GM21737 (cell line): ENCODE measurements at regions not wholly inside any gene's neighbourhood (a gene's known extent, or its start where the extent isn't known, plus 50 kb on each side); places are given as distances from the start of the nearest gene placed in this dataset.

ENCODE experiments used
- ATAC-seq: cut with Tn5 transposase; IDR thresholded peaks from one replicate; pipeline ENCODE4 v1.9.1; 2021; ENCODE audit warnings: mild to moderate bottlenecking, moderate library complexity; ENCODE audit not compliant: unreplicated experiment

GRCh38 chr1:39134768-39135333 lies 69.6 kb upstream of the MACF1 start:
- no peak for ATAC-seq

GRCh38 chr1:39136638-39137037 lies 67.9 kb upstream of the MACF1 start:
- ATAC-seq, result no peak

- no peak for ATAC-seq
These were observed 64.7 kb upstream of the MACF1 start for GRCh38 chr1:39139723-39140360.

- no peak for ATAC-seq
These were observed 62.6 kb upstream of the MACF1 start for GRCh38 chr1:39141925-39142324.

- no peak for ATAC-seq
These were observed 62.0 kb upstream of the MACF1 start for GRCh38 chr1:39142401-39143060.

- no peak for ATAC-seq
These were observed 59.6 kb upstream of the MACF1 start for GRCh38 chr1:39144924-39145323.

- ATAC-seq, result no peak
These were observed 59.0 kb upstream of the MACF1 start for GRCh38 chr1:39145331-39145965.

GRCh38 chr1:39146681-39147080 lies 57.8 kb upstream of the MACF1 start:
- no peak for ATAC-seq

- ATAC-seq, result no peak
These were observed 57.1 kb upstream of the MACF1 start for GRCh38 chr1:39147099-39148025.

- ATAC-seq, result no peak
These were observed 55.6 kb upstream of the MACF1 start for GRCh38 chr1:39148942-39149341.

- no peak for ATAC-seq
These were observed 55.0 kb upstream of the MACF1 start for GRCh38 chr1:39149509-39149908.

- no peak for ATAC-seq
These were observed 53.7 kb upstream of the MACF1 start for GRCh38 chr1:39150779-39151178.

GRCh38 chr1:39151267-39151666 lies 53.2 kb upstream of the MACF1 start:
- ATAC-seq, result no peak

- ATAC-seq, result no peak
These were observed 51.6 kb upstream of the MACF1 start for GRCh38 chr1:39152923-39153322.

GRCh38 chr1:39153684-39154083 lies 50.8 kb upstream of the MACF1 start:
- ATAC-seq, result no peak

- no peak for ATAC-seq
These were observed 49.7 kb upstream of the MACF1 start for GRCh38 chr1:39154553-39155421.
